ENCODE measurements at regions not wholly inside any gene's neighbourhood (a gene's known extent, or its start where the extent isn't known, plus 50 kb on each side); places are given as distances from the start of the nearest gene placed in this dataset.
"Not testable (repeated sequence)": the region's sequence is repeated elsewhere in the genome, so short reads cannot be mapped to it uniquely, and the experiment has no call there.

DNA sequence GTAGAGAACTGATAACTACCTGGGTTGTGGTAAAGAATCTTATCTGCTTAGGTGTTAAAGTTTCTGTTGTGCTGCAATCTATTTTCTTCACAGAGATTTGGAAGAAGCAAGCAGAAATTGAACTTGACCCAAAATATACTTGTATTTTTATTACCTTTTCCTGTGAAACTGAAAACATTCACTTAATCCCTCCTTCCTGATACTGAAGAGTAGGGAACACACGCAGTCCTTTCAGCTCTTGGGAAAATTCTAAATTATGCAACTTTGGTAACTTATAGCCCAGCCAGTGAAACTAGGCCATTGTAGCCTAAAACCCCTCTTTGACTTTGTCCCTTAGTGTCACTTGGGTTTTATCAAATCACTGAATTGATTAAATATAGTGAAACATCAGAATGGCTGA lies 128.4 kb upstream of the MEIS1 start:
- DNase-seq: no peak

DNA sequence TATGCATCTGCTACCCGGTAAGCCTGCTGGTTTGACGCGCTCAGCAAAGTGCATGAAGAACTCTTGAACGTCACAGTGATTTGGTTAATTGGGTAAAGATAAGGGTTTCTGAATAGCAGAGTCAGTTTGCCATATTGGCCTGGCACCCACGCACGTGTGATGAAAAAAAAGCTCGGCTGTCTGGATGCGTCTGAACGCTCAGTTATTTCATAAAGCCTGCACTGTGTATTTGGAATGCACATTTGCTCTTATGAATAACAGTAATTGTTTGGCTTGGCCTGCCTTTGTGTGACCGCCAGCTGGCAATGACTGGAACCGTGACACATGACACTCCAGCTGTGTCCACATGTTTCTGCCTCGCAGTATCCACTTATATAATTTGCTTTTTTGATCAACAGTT lies 129.2 kb upstream of the MEIS1 start:
- DNase-seq: no peak

DNA sequence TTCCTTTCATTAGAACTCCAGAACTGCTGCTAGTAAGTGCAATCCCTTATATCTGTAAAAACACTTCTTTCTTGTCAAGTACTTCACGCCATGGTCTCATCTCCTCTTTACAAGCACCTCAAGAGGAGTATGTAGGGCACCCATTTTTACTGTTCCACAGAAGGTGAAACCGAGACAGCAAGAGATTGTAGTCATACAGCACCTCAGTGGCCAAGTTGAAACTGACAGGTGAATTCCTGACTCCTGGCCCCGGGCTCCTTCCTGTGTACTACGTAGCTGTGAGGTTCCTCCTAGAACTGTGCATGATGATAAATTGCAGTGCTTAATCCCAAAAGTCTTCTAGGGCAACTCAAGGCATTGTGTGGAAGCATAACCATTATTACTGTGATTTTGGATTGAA lies 131.5 kb upstream of the MEIS1 start:
- no peak for DNase-seq

DNA sequence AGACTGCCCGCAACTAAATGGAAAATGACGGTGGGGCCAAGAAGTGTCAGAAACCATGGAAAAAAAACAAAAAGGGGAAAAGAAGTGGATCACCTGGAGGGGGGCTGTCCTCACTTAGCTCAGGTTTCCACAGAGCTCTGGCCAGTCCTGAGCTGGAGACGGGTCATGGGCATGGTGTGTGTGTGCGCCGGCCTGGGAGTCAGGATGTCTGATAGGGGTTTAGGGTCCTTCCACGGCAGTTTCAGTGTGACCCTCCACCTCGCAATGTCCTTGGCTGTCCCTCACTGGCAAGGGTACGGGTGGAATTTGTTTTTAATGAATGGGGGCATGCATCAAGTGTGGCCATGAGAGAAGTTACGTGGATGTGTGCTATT lies 133.2 kb upstream of the MEIS1 start:
- no peak for DNase-seq

DNA sequence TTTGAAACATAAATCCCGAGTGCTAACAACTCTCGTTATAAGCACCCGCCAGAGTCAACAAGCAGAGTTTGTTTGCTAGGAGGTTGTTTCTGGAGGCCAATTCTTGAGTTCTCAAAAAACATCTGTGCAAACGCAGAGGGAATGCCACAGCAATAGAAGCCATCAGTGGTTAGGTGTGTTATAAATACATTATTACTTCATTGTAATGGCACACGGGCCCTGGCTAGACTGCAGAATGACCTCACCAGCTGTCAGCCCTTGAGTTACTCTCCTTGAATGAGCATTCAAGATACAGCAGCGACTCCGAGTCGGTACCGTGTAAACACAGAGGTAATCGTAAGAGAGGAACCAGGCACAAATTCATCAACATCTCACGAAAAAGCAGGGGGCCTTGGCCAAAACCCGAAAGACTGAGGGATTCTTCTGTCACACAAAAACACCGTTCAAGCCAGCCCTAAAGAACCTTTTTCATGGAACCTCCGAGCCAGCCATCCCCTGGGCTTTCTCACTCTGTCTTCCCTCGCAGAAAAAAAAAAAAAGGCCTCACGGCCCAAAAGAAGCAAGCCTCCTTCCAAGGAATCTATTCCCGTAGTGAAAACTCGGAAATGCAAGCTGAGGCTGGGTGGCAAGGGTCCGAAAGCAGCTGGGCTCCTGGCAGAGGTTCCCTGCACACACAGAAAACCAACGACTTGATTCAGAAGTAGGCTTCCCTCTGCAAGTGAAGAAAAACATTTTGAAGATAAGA lies 133.7 kb upstream of the MEIS1 start:
- no peak for DNase-seq

DNA sequence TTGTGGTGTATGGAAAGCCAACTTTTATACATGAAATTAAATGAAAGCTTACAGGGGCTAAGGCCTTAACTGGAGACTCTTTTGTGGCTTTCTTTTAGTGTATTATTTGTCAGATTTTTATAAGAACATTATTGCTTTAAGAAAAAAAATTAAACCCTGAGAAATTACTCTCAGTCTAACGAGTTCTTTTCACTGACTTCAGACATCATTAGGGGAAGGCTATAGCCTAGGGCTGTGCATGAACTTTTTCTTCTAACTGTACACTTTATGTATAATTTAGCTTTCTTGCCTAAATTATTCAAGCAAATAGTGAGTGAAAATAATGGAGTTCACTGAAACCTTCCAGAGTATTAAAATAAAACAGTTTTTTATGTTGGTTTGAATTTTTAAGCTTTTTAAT lies 151.1 kb upstream of the MEIS1 start:
- no peak for DNase-seq

DNA sequence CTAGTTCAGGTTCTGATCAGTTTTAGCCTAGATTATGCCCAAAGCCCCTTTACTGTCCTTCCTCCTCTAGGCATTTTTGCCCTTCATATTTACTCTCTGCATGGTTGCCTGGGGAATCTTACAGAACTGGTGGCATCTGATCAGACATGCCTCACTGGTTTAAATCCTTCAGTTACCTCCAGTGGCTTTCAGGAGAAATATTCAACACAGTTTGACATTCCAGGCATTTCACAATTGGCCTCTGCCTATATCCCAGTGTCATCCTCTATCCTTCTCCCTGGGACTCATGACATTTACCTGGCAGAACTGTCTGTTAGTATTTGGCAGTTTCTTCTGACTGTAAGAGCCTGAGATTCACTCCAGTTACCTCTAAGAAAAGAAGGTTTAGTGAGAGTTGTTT lies 152.9 kb upstream of the MEIS1 start:
- DNase-seq: no peak

DNA sequence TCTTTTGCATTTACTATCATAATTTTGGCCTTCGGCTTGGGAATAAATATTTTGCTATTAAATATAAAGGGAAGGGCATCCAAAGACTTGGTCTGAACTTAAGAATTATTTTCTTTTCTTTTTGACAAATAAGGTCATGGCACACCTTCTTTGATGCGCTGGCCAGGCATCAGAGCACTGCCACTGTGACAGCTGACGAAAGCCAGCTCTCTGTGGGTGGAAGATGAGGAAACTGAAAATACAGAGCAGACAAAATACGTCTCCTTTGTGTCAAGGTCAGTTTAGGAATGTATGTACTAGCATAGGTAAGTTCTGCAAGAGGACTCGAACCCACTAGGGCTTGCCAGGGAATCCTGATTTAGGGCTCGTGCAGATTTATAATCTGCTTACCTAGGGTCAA lies 155.9 kb upstream of the MEIS1 start:
- DNase-seq: no peak

DNA sequence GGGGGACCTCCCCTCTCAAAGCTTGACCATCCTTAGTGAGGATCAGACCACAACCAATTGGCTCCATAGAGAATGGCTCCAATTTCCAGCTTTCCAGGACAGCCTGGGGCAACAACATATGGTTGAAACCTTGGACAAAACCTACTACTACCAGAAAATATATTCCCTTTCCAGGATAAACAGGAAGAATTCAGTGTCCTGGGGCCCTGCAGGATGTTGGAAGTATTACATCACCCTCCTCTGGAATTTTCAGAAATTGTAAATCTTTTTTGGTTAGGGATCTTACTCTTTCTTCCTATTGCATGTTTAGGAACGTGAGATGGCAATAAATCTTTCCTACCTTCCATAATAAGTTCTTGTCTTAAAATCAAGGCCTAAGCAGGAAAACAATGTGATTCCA lies 158.9 kb upstream of the MEIS1 start:
- DNase-seq: no peak

DNA sequence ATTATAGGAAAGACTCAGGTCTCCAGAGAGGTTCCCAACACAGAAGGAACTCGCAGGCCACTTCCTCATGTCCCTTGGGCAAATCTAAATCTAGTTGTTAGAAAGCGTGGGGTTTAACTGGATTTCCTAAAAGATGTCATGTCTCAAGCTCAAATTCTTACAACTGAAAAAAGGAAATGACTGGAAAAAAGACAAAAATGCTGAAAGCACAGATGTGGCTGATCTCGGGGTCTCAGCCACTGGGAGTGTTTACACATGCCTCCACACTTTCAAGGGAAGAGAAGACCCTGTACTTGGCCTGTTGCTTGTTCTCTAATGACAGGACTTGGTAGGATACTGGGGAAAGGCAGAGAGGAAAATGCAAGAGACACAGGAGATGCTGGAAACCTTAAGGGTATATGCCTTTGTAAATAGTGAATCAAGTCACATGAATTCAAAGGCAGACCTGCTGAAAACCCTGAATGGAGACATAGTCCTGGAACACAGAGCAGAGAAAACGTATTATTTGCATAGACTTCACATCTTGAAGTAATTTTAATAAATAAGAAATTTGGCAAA lies 160.9 kb upstream of the MEIS1 start:
- DNase-seq: no peak

DNA sequence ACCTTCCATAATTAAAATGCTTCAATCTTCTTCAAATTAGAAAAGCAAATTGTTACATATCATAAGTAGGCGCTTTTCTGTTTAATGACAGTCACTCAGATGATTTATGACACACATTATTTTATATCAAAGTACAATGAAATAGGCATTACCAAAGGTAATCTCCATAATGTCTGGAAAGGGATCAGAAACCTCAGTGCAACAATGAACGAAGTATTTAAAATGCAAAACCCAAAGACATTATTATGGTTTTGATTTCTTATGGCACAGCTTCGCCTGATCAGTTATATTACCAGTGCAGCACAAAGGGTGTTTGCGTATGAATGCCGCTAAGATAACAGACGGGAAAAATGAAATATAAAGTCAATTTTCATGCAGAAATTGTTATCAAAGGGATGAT lies 162.2 kb upstream of the MEIS1 start:
- DNase-seq: no peak

DNA sequence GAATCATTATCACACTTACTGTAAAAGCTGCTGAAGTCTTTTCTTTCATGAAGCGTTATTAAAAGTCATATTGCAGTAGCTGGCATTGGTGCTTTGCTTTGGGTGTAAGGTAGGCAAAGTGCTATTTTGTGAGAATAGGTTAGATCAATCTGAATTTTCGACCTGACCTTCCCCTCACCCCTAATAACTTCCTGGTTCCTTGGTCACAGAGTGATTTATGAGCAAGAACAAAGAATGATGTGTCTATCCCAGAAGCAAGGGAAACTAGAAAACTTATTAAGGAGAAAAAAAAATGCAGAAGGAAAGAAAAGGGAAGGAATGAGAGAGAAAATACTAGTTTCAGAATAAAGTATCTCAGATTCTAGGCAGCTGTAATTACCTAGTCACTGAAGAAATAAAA lies 163.1 kb upstream of the MEIS1 start:
- no peak for DNase-seq

DNA sequence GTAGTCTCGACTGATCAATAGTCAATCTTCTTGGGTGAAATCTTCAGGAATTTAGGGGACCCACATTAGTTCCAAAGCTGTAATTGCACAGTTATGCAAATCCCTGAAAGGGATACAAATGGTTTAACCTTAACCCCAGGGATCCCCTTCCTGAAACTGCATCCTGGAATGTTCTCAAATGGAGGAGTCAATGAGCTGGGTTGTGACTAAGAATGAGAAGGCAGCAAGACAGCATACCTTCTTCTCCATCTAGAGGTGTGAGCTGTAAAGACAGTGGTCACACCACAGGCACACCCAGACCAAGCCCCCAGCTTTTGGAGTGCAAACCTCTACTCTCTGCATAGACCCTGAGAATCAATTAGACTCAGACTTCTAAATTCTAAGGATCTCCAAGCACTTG lies 164.7 kb upstream of the MEIS1 start:
- no peak for DNase-seq

DNA sequence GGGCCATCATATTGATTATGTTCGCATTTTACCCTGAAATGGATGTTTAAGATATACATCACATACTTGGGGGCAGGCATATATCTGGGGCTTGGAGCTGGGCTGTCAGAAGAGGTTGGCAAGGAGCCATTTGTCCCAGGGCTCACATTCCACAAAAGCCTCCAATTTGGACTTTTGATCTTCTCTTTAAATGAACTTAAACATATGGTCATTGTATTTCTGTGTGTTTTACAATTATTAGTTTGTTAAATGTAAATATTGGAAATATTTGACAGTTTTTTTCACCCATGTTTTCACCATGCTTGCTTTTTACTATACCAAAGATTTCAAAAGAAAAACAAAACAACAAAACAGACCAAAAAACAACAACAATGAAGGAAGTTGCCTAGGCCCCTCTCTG lies 165.8 kb upstream of the MEIS1 start:
- DNase-seq: no peak

DNA sequence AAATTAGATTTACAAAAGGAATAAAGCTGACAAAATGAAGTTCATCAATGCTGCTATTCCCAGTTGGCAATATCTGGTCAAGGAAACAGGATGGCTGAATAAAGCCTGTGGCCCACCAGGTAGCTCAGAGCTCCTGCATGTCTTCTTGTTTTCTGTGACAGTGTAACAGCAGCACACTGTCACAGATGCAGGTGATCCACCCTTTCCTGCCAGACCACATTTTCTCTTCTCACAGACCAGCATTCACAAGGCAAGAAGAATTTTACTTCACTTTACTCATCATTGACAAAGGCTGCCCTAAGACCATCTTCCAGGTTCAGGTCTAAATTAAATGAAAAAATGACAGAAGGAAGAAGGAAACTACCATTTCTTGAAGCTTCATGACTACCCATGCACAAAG lies 166.2 kb upstream of the MEIS1 start:
- no peak for DNase-seq

DNA sequence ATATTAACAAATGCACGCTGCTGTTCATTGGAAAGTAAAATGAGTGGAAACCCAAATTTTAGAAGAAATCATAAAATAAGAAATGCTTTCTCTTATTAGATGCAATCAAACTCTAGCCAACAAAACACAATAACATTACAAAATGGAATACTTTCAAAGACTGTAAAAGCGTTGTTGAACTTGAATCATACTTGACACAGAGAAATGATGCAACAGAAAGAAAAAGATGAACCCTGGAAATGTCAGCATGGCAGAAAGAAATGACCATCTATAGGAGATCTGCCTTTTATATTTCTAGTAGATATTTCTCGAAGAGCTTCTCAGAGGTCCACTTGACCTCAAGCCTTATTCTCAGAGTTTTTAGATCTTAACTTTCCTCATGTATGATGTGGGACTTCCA lies 170.6 kb upstream of the MEIS1 start:
- DNase-seq: no peak

DNA sequence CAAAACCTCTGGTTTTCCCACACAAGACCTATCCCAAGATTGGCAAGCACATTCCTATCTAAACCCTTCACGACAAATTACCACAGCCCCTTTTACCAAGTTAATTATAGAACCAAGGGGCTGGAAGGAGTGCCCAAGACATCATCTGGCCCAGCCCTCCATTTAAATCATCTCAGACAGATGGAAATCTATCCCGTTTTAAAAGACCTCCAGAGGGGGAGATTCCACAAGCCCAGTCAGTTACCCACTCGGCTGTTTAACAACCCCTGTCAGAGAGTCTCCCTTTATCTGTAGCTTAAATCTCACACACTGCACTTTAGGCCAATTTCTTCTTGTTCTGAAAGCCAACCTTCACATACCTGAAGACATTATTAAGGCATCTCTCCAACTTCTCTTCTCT lies 179.1 kb upstream of the MEIS1 start:
- DNase-seq: no peak

DNA sequence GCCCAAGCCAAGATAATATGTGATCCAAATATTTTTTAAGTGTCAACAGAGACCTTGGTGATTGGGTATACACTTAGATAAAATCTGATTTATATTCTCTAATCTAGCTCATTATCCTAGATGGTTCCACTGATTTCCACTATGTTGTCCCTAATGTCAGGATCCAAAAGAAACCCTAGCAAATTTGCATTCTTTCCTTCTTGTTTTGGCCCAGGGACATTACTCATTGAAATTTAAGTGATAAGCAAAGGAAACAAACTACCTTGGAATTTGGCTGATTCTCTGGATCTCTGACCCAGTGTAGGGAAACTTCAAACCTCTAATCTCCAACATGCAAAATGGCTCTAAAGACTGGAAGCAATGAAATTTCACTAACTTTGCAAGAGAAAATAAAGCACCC lies 179.8 kb upstream of the MEIS1 start:
- no peak for DNase-seq

DNA sequence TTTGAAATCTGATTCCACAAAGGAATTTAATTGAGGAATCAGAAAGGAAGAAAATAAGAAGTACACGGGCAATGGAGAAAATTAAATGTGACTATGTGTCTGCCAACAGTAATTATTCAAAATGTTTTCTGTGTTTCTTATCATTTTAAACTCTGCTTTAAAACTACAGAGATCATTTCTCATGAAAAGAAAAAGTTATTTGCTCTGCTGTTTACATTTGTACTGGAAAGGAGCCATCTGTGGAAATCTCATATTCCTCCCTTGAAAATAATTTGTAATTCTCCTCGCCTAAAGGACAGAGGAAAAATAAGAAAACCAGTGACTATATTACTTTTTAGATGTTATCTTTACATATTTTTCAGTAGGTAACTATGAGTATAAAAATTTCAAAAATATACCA lies 181.9 kb upstream of the MEIS1 start:
- DNase-seq: no peak

DNA sequence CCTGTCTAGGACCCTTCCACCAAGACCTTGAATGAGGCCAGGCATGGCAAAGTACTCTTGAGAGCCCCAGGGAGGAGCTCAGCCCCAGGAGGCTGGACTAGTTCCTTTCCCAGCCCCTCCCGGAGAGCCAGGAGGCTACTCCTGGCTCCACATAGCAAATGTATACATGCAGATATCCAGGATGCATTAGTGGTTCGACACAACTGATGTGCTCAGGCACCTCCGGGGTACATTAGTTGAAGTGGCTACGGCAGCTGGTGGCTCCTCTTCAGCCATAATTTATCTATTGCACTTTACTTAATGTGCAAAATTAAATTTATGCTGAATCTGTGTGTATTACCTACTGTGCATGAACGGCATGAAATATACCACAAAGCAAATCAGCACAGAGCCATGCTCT lies 182.8 kb upstream of the MEIS1 start:
- no peak for DNase-seq

DNA sequence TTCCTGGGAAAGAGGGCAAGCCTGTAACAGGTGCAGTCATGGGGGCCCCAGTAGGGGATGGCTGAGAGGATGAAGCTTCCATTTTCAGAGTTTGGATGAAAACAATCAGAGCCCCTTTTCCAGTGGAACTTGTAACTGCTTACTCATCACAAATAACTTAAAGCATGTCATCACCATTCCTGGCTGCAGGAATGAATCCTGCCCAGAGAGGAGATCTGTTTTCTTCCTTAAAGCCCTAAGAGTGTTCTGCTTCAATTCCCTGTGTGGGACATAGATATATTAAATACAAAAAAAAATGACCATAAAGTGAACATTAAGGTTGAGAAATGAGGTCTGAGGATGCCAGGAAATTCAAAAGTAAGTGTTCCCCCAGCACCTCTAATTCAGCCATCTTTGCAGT lies 183.4 kb upstream of the MEIS1 start:
- no peak for DNase-seq

DNA sequence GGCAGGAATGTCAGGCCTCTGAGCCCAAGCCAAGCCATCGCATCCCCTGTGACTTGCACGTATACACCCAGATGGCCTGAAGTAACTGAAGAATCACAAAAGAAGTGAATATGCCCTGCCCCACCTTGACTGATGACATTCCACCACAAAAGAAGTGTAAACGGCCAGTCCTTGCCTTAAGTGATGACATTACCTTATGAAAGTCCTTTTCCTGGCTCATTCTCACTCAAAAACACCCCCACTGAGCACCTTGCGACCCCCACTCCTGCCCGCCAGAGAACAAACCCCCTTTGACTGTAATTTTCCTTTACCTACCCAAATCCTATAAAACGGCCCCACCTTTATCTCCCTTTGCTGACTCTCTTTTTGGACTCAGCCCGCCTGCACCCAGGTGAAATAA lies 185.8 kb upstream of the MEIS1 start:
- DNase-seq: not testable (repeated sequence)

DNA sequence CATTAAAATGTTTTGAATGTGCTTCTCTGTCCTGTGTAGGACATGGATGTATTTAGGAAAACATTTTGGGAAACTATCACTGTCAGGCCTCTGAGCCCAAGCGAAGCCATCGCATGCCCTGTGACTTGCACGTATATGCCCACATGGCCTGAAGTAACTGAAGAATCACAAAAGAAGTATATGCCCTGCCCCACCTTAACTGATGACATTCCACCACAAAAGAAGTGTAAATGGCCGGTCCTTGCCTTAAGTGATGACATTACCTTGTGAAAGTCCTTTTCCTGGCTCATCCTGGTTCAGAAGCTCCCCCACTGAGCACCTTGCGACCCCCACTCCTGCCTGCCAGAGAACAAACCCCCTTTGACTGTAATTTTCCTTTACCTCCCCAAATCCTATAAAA lies 191.1 kb upstream of the MEIS1 start:
- not testable (repeated sequence) for DNase-seq

DNA sequence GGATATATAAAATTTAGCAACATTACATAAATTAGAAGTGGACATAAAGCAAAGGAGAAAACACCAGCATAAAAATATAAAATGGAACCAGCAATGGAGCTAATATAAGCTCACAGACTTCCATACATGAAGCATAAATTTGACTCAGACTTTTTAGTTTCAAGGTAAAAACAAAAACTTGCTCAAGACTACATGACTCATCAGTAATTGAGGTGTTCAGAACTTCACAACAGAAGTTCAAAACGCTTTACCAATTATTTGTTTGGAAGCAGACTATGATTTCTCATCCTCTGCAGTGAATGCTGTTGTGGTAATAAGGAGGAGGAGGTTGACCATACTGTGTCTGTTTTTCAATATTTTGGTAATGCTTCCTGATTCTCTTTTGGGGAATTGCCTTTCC lies 192.0 kb upstream of the MEIS1 start:
- DNase-seq: not testable (repeated sequence)

DNA sequence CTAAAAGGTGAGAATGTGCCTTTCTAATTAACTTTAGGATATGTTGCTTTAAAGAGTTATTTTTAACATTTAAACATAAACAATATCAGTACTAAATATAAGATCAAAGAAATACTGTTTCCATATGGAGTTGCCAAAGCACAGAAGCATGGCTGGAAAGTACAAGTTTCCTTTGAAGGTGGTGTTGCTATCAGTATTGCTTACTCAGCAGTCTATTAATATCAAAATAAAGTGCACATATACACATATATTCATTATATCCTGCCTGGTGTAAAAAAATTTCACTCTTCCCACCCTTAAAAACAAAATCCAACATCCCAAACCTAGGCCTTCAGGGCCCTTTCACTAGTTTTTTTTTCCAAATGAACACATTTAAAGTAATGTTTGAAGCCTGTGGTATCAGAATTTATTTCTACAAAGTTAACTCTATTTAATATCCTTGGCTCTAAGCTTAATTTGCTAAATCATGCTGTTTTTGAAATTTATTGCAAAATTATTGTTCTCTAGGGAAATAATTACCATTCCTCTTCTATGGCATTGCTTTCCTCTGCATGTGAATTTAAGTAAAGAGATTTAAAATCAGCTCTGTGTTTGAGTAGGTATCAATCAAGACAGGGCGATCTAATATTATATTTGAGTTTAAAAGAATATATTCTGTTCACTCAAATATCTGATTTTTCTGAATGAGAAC lies 192.7 kb upstream of the MEIS1 start:
- no peak for DNase-seq

Measured in DMS 273 treated with DMSO at 0.1 percent for 48 hours (cell line).